NCI-H82 (cell line): ENCODE measurements at regions not wholly inside any gene's neighbourhood (a gene's known extent, or its start where the extent isn't known, plus 50 kb on each side); places are given as distances from the start of the nearest gene placed in this dataset.
"Not testable (repeated sequence)": the region's sequence is repeated elsewhere in the genome, so short reads cannot be mapped to it uniquely, and the experiment has no call there.

Experiments
- DNase-seq: peaks from one replicate; lab custom pipeline; 2025; lab: John Stamatoyannopoulos, UW

- DNase-seq: no peak
Measured at GRCh38 chr13:58500938-58501337, 869.4 kb downstream of the PCDH17 start.

- not testable (repeated sequence) for DNase-seq
Measured at GRCh38 chr13:58504202-58504700, 872.7 kb downstream of the PCDH17 start.

- DNase-seq: not testable (repeated sequence)
Measured at GRCh38 chr13:58505262-58505920, 873.8 kb downstream of the PCDH17 start.

- DNase-seq: no peak
Measured at GRCh38 chr13:58528351-58528750, 896.8 kb downstream of the PCDH17 start.

GRCh38 chr13:58531614-58532013 lies 900.1 kb downstream of the PCDH17 start:
- DNase-seq: no peak

- no peak for DNase-seq
Measured at GRCh38 chr13:58542530-58542929, 911.0 kb downstream of the PCDH17 start.

GRCh38 chr13:58547419-58547818 lies 915.9 kb downstream of the PCDH17 start:
- DNase-seq: no peak

- no peak for DNase-seq
Measured at GRCh38 chr13:58566176-58566575, 934.6 kb downstream of the PCDH17 start.

- no peak for DNase-seq
Measured at GRCh38 chr13:58573743-58574142, 942.2 kb downstream of the PCDH17 start.

- DNase-seq: no peak
Measured at GRCh38 chr13:58574791-58575190, 943.2 kb downstream of the PCDH17 start.

GRCh38 chr13:58579468-58579867 lies 947.9 kb downstream of the PCDH17 start:
- no peak for DNase-seq

GRCh38 chr13:58583966-58584365 lies 952.4 kb downstream of the PCDH17 start:
- DNase-seq: no peak

- DNase-seq: no peak
Measured at GRCh38 chr13:58584610-58585009, 953.1 kb downstream of the PCDH17 start.

GRCh38 chr13:58587183-58587582 lies 955.6 kb downstream of the PCDH17 start:
- DNase-seq: no peak

- DNase-seq: no peak
Measured at GRCh38 chr13:58592052-58592451, 960.5 kb downstream of the PCDH17 start.

- no peak for DNase-seq
Measured at GRCh38 chr13:58592786-58593185, 961.2 kb downstream of the PCDH17 start.

- DNase-seq: no peak
Measured at GRCh38 chr13:58594747-58595600, 963.4 kb downstream of the PCDH17 start.

- no peak for DNase-seq
Measured at GRCh38 chr13:58597552-58597951, 966.0 kb downstream of the PCDH17 start.

GRCh38 chr13:58598241-58598640 lies 966.7 kb downstream of the PCDH17 start:
- DNase-seq: no peak

GRCh38 chr13:58611117-58611516 lies 979.6 kb downstream of the PCDH17 start:
- DNase-seq: no peak

- peak; percentile 44 for DNase-seq
Measured at GRCh38 chr13:58617880-58618665, 986.5 kb downstream of the PCDH17 start.

- peak; percentile 97 for DNase-seq
Measured at GRCh38 chr13:58619396-58620113, 988.0 kb downstream of the PCDH17 start.
